Daoy (cell line): ENCODE measurements at regions not wholly inside any gene's neighbourhood (a gene's known extent, or its start where the extent isn't known, plus 50 kb on each side); places are given as distances from the start of the nearest gene placed in this dataset.
"Not testable (repeated sequence)": the region's sequence is repeated elsewhere in the genome, so short reads cannot be mapped to it uniquely, and the experiment has no call there.

Source experiments
- DNase-seq: peaks from one replicate; pipeline ENCODE4 v3.0.0-alpha.2; 2015; ENCODE audit warnings: low read depth

GRCh38 chr4:177185151-177185550, 124.5 kb upstream of the NEIL3 start:
- DNase-seq = no peak

GRCh38 chr4:177185579-177185978, 124.1 kb upstream of the NEIL3 start:
- no peak for DNase-seq

GRCh38 chr4:177187371-177187770, 122.3 kb upstream of the NEIL3 start:
- DNase-seq = no peak

GRCh38 chr4:177190995-177191580, 118.6 kb upstream of the NEIL3 start:
- peak; percentile 5 for DNase-seq

- DNase-seq = no peak
Observed at GRCh38 chr4:177191586-177191985, 118.1 kb upstream of the NEIL3 start.

- DNase-seq = no peak
Observed at GRCh38 chr4:177191991-177192390, 117.7 kb upstream of the NEIL3 start.

- not testable (repeated sequence) for DNase-seq
Observed at GRCh38 chr4:177193024-177193715, 116.5 kb upstream of the NEIL3 start.

- peak; percentile 0 for DNase-seq
Observed at GRCh38 chr4:177194906-177195305, 114.8 kb upstream of the NEIL3 start.

GRCh38 chr4:177196615-177197014, 113.1 kb upstream of the NEIL3 start:
- DNase-seq = no peak

GRCh38 chr4:177201614-177202013, 108.1 kb upstream of the NEIL3 start:
- no peak for DNase-seq

- no peak for DNase-seq
Observed at GRCh38 chr4:177204126-177204525, 105.5 kb upstream of the NEIL3 start.

- DNase-seq = peak; percentile 19
Observed at GRCh38 chr4:177214935-177215334, 94.7 kb upstream of the NEIL3 start.

- peak; percentile 3 for DNase-seq
Observed at GRCh38 chr4:177220376-177220775, 89.3 kb upstream of the NEIL3 start.

- peak; percentile 1 for DNase-seq
Observed at GRCh38 chr4:177222781-177223180, 86.9 kb upstream of the NEIL3 start.

GRCh38 chr4:177225605-177226004, 84.1 kb upstream of the NEIL3 start:
- DNase-seq = no peak

- no peak for DNase-seq
Observed at GRCh38 chr4:177227636-177228035, 82.0 kb upstream of the NEIL3 start.

- peak; percentile 10 for DNase-seq
Observed at GRCh38 chr4:177228599-177228998, 81.1 kb upstream of the NEIL3 start.

- DNase-seq = peak; percentile 5
Observed at GRCh38 chr4:177229331-177229730, 80.3 kb upstream of the NEIL3 start.

GRCh38 chr4:177232473-177232872, 77.2 kb upstream of the NEIL3 start:
- DNase-seq = no peak

- no peak for DNase-seq
Observed at GRCh38 chr4:177235026-177235425, 74.6 kb upstream of the NEIL3 start.

- DNase-seq = no peak
Observed at GRCh38 chr4:177236886-177237285, 72.8 kb upstream of the NEIL3 start.

GRCh38 chr4:177237291-177237690, 72.4 kb upstream of the NEIL3 start:
- no peak for DNase-seq

GRCh38 chr4:177239477-177239876, 70.2 kb upstream of the NEIL3 start:
- DNase-seq = no peak

GRCh38 chr4:177239878-177240277, 69.8 kb upstream of the NEIL3 start:
- no peak for DNase-seq
